Activated naive CD4-positive, alpha-beta T cell treated with anti-CD3 and anti-CD28 coated beads, Interleukin-2, amount 50 U/mL, for 24 hours (primary cell): ENCODE measurements at regions not wholly inside any gene's neighbourhood (a gene's known extent, or its start where the extent isn't known, plus 50 kb on each side); places are given as distances from the start of the nearest gene placed in this dataset.

Experiments
- H3K27ac Mint-ChIP-seq: one replicate; pipeline ENCODE4 v1.8.0; 2021; ENCODE audit warnings: mild to moderate bottlenecking, mixed read lengths
- H3K27me3 Mint-ChIP-seq: one replicate; pipeline ENCODE4 v1.8.0; 2021; ENCODE audit warnings: mixed read lengths
- H3K36me3 Mint-ChIP-seq: one replicate; pipeline ENCODE4 v1.8.0; 2021; ENCODE audit warnings: mixed read lengths
- H3K4me1 Mint-ChIP-seq: one replicate; pipeline ENCODE4 v1.8.0; 2021; ENCODE audit warnings: mixed read lengths
- H3K4me3 Mint-ChIP-seq: one replicate; pipeline ENCODE4 v1.8.0; 2021; ENCODE audit warnings: mild to moderate bottlenecking, mixed read lengths
- H3K9me3 Mint-ChIP-seq: one replicate; pipeline ENCODE4 v1.8.0; 2021; ENCODE audit warnings: mixed read lengths

DNA sequence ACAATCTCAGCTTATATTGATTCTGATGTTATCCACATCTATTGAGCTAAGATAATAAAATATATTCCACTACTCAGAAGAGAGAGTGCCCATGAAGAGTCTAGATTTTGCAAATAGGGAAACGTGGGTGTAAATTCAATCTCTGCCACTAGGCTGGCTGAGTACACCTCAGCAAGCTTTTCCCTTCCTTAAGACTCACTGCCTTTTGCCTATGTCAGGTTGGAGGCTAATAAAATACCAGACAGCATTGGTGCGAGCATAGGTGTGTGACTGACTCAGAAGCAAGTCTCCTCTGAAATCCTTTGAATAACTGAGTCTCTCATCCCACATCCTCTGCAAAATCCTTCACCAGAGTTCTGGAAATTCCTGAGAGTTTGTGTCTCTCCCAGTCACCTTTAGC is 405.4 kb upstream of the CPEB2 start:
- H3K4me1 Mint-ChIP-seq: no peaks in the 10 kb centered on the region
- no peaks in the 10 kb centered on the region for H3K9me3 Mint-ChIP-seq
- H3K27me3 Mint-ChIP-seq: no peaks in the 10 kb centered on the region
- H3K4me3 Mint-ChIP-seq: no peak overlapping the region
- no peaks in the 10 kb centered on the region for H3K36me3 Mint-ChIP-seq
- no peak overlapping the region for H3K27ac Mint-ChIP-seq

GRCh38 chr4:14602206-14602605 is 400.1 kb upstream of the CPEB2 start:
- no peaks in the 10 kb centered on the region for H3K4me1 Mint-ChIP-seq
- H3K36me3 Mint-ChIP-seq: no peaks in the 10 kb centered on the region
- no peaks in the 10 kb centered on the region for H3K9me3 Mint-ChIP-seq
- no peak overlapping the region for H3K27ac Mint-ChIP-seq
- no peaks in the 10 kb centered on the region for H3K27me3 Mint-ChIP-seq
- no peak overlapping the region for H3K4me3 Mint-ChIP-seq

DNA sequence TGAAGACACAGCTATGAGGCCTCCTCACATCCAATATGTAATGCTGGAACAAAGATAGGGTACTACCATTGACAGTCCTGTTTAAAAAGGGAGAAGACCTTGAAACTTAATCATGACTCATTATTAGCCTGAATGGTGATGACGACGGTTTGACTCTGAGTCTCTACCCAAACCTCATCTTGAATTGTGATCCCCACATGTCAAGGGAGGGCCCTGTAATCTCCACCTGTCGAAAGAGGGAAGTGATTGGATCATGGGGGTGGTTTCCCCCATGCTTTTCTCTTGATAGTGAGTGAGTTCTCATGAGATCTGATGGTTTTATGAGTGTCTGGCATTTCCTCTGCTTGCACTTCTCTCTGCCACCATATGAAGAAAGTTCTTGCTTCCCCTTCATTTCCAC is 395.3 kb upstream of the CPEB2 start:
- Mint-ChIP-seq H3K36me3 (no peaks in the 10 kb centered on the region), H3K27ac (no peak overlapping the region), H3K4me1 (no peaks in the 10 kb centered on the region), H3K27me3 (no peaks in the 10 kb centered on the region), H3K4me3 (no peak overlapping the region), H3K9me3 (no peaks in the 10 kb centered on the region)

DNA sequence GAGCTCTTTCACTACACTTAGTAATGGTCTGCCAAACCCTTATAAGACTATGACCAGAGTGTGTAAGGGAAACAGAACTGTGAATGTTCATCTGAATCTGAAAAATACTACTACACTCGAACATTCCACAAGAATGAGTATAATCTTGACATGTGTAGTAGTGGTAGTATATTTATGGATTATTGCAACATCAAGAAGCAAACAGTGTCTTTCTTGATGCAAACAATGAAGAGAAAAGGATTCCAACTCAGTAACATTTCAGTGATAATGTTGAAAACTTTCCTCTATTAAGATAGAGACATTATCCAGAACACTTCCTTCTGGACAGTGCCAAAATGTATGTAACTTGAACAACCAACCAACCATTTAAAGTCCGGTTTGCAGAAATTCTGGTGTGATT is 394.7 kb upstream of the CPEB2 start:
- no peaks in the 10 kb centered on the region for H3K9me3 Mint-ChIP-seq
- no peak overlapping the region for H3K27ac Mint-ChIP-seq
- no peaks in the 10 kb centered on the region for H3K27me3 Mint-ChIP-seq
- no peaks in the 10 kb centered on the region for H3K4me1 Mint-ChIP-seq
- no peaks in the 10 kb centered on the region for H3K36me3 Mint-ChIP-seq
- no peak overlapping the region for H3K4me3 Mint-ChIP-seq

- Mint-ChIP-seq H3K9me3 (no peaks in the 10 kb centered on the region), H3K27ac (no peak overlapping the region), H3K4me1 (no peaks in the 10 kb centered on the region), H3K4me3 (no peak overlapping the region), H3K27me3 (peaks cover under 1% of the 10 kb centered on the region), H3K36me3 (no peaks in the 10 kb centered on the region)
These were observed 393.7 kb upstream of the CPEB2 start for GRCh38 chr4:14608630-14609029.

DNA sequence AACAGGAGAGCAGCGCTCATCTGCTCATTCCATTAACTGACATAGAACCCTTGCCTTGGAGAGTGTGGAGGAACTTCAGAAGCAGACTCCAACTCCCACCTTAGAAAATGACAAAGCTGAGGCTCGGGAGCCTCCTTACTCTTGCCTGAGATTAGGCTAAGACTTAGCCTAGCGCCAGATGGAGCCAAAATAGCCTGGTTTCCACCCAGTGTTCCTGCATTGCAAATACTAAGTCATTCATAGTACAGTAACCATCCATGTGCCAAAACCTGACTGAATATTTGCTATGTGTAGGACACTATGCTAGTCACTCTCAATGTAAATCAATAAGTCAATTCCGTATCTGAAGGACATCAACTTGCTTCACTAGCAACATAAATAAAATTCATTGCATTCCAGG is 387.4 kb upstream of the CPEB2 start:
- Mint-ChIP-seq H3K36me3 (no peaks in the 10 kb centered on the region), H3K27me3 (peaks cover 2% of the 10 kb centered on the region), H3K9me3 (no peaks in the 10 kb centered on the region), H3K4me1 (no peaks in the 10 kb centered on the region), H3K4me3 (no peak overlapping the region), H3K27ac (no peak overlapping the region)

GRCh38 chr4:14615671-14616070 is 386.6 kb upstream of the CPEB2 start:
- Mint-ChIP-seq H3K27me3 (peaks cover 2% of the 10 kb centered on the region), H3K36me3 (no peaks in the 10 kb centered on the region), H3K4me3 (no peak overlapping the region), H3K27ac (no peak overlapping the region), H3K4me1 (no peaks in the 10 kb centered on the region), H3K9me3 (no peaks in the 10 kb centered on the region)

DNA sequence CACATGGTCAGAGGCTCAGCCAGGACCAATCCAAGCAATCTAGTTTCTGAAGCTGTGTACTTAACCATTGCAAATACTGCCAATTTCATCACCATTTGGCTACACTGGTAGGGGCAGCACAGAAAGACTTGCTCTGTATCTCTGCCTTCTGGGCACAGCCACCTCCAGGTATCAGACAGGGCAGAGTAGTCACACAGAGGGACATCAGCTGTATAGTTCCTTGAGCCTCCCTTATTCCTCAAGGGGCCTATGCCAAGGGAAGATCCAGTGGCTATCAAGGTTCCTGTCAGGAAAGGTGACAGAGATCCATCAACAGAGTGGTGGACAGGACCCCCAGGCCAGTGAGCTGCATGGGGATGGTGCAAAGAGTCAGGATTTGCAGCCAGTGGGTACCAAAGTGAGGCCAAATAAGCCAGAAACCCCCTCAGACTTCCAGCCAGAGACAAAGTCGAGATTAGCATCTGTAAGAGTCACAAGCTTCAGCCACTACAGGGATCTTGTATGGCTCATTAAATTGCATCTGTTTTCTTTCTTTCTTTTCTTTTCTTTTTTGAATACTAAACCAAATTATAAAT is 381.6 kb upstream of the CPEB2 start:
- Mint-ChIP-seq H3K9me3 (no peaks in the 10 kb centered on the region), H3K27me3 (peaks cover 2% of the 10 kb centered on the region), H3K36me3 (no peaks in the 10 kb centered on the region), H3K4me1 (no peaks in the 10 kb centered on the region), H3K27ac (no peak overlapping the region), H3K4me3 (no peak overlapping the region)

DNA sequence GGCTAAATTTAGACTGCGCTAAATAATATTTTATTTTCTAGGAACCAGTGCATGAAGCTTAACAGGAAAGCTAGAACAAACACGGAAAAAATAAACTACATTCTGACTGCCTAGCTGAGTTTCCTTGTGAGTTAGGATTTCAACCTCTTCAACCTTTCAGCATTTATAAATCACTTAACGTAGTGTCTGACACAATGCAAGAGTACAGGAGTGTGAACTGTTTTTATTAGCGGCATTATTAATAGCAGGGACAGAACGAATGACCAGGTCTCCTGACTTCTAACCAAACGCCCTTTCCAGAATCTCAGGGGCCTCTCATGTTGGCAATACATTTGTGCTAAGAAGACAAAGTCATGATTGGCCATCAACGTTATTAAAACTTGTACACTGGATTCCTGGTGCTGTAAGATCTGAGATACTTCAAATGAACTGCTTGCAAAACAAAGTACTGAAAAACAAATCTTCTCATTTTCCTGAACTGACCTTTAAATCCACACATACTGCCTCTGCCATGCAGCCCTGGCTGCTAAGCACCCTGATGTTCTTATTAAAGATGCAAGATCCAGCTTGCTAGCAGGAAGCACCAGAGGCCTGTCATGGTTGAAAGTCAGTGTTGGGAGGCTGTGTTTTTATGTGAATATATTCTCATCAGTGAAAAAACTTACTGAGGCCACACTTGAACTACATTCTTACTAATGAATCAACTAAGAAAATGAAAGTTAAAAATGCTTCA is 380.4 kb upstream of the CPEB2 start:
- H3K36me3 Mint-ChIP-seq: no peaks in the 10 kb centered on the region
- H3K4me1 Mint-ChIP-seq: no peaks in the 10 kb centered on the region
- peaks cover 3% of the 10 kb centered on the region for H3K27me3 Mint-ChIP-seq
- peaks cover 2% of the 10 kb centered on the region for H3K9me3 Mint-ChIP-seq
- no peak overlapping the region for H3K4me3 Mint-ChIP-seq
- no peak overlapping the region for H3K27ac Mint-ChIP-seq

- Mint-ChIP-seq H3K4me1 (no peaks in the 10 kb centered on the region), H3K27ac (no peak overlapping the region), H3K27me3 (peaks cover 7% of the 10 kb centered on the region), H3K36me3 (no peaks in the 10 kb centered on the region), H3K9me3 (peaks cover 8% of the 10 kb centered on the region), H3K4me3 (no peak overlapping the region)
These were observed 375.2 kb upstream of the CPEB2 start for GRCh38 chr4:14627038-14627437.

GRCh38 chr4:14631806-14632440 is 370.4 kb upstream of the CPEB2 start:
- Mint-ChIP-seq H3K9me3 (peaks cover 10% of the 10 kb centered on the region), H3K4me3 (no peak overlapping the region), H3K27ac (no peak overlapping the region), H3K27me3 (peaks cover 4% of the 10 kb centered on the region), H3K4me1 (no peaks in the 10 kb centered on the region), H3K36me3 (peaks cover 2% of the 10 kb centered on the region)

GRCh38 chr4:14636563-14636962 is 365.7 kb upstream of the CPEB2 start:
- peaks cover 2% of the 10 kb centered on the region for H3K36me3 Mint-ChIP-seq
- H3K9me3 Mint-ChIP-seq: peaks cover 5% of the 10 kb centered on the region
- peaks cover 10% of the 10 kb centered on the region for H3K27me3 Mint-ChIP-seq
- no peak overlapping the region for H3K4me3 Mint-ChIP-seq
- no peak overlapping the region for H3K27ac Mint-ChIP-seq
- no peaks in the 10 kb centered on the region for H3K4me1 Mint-ChIP-seq

GRCh38 chr4:14640476-14640875 is 361.8 kb upstream of the CPEB2 start:
- no peaks in the 10 kb centered on the region for H3K4me1 Mint-ChIP-seq
- H3K27ac Mint-ChIP-seq: no peak overlapping the region
- no peaks in the 10 kb centered on the region for H3K36me3 Mint-ChIP-seq

DNA sequence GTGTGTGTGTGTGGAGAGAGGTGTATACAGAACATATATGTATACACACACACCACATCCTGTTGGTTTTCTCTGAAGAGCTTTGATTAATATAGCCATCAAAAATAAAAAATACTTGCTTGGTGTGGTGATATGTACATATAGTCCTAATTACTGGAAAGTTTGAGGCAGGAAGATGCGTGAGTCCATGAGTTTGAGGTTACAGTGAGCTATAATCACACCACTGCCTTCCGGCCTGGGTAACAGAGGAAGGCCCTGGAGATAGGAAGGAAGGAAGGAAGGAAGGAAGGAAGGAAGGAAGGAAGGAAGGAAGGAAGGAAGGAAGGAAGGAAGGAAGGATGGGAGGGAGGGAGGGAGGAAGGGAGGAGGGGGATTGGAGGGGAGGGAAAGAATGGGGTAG is 360.4 kb upstream of the CPEB2 start:
- Mint-ChIP-seq H3K4me3 (no peak overlapping the region), H3K9me3 (no peaks in the 10 kb centered on the region), H3K27me3 (peaks cover 10% of the 10 kb centered on the region), H3K36me3 (no peaks in the 10 kb centered on the region), H3K4me1 (no peaks in the 10 kb centered on the region), H3K27ac (no peak overlapping the region)

More at GRCh38 chr4:14640476-14640875, 361.8 kb upstream of the CPEB2 start:
- H3K27me3 Mint-ChIP-seq: peaks cover 10% of the 10 kb centered on the region
- H3K4me3 Mint-ChIP-seq: no peak overlapping the region
- H3K9me3 Mint-ChIP-seq: peaks cover 4% of the 10 kb centered on the region

GRCh38 chr4:14644580-14645282 is 357.6 kb upstream of the CPEB2 start:
- H3K27me3 Mint-ChIP-seq: peaks cover 9% of the 10 kb centered on the region
- no peak overlapping the region for H3K27ac Mint-ChIP-seq
- no peaks in the 10 kb centered on the region for H3K36me3 Mint-ChIP-seq

GRCh38 chr4:14646831-14647230 is 355.4 kb upstream of the CPEB2 start:
- Mint-ChIP-seq H3K27ac (no peak overlapping the region), H3K27me3 (peaks cover 4% of the 10 kb centered on the region), H3K4me3 (no peak overlapping the region), H3K9me3 (no peaks in the 10 kb centered on the region), H3K36me3 (no peaks in the 10 kb centered on the region), H3K4me1 (no peaks in the 10 kb centered on the region)

More at GRCh38 chr4:14644580-14645282, 357.6 kb upstream of the CPEB2 start:
- Mint-ChIP-seq H3K9me3 (no peaks in the 10 kb centered on the region), H3K4me1 (no peaks in the 10 kb centered on the region), H3K4me3 (no peak overlapping the region)
